ENCODE measurements at regions not wholly inside any gene's neighbourhood (a gene's known extent, or its start where the extent isn't known, plus 50 kb on each side); places are given as distances from the start of the nearest gene placed in this dataset.

DNA sequence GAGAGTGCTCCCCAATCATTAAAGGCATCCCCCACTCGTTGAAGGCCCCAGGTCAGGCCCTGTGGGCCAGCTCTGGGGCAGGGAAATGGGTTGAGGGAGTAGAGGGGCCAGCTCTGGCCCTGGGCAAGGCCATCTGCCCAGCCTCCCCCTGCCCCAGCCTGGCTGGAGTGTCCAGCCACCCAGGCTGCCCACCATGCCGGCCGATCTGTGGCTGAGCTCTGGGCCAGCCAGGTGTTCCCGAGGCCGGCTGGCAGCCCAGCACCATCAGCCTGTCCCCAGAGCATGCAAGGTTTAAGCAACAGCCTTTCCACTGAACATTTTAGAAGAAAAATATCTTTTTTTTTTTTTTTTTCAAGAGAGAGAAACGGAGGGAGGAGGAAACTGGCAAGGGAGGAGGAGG is 62.8 kb upstream of the LINGO1 start (continued):
- TF ChIP-seq TBL1XR1 (IDR thresholded peaks at IDR 0.05; ENCODE audit: borderline replicate concordance, low read length, partially characterized antibody) (no peak), ZNF317 (CRISPR knock-in tag; IDR thresholded peaks at IDR 0.05) (no peak), ZFP91 (CRISPR knock-in tag; IDR thresholded peaks at IDR 0.05; ENCODE audit: borderline replicate concordance) (no peak), JARID2 (CRISPR knock-in tag; IDR thresholded peaks at IDR 0.05; ENCODE audit: insufficient replicate concordance) (no peak), GATAD1 (CRISPR knock-in tag; IDR thresholded peaks at IDR 0.05) (no peak), ZNF816 (CRISPR knock-in tag; IDR thresholded peaks at IDR 0.05; ENCODE audit: borderline replicate concordance) (no peak)

DNA sequence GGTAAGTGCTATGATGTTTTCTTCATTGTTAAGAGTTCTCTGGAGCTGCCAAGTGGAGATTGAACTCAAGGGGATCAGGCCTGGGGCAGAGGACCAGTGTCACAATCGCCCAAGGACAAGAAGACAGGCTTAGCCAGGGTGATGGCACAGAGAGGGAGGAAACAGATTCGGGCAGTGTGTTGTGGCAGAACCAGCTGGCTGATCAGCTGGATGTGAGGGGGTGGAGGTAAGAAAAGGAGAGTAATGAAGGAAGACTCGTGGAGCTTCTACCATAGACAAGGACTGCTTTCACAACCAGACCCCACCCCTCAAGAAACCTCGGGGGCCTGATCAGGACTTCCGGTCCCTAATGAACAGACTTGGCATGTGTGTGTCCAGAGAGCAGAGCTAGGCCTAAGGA is 60.9 kb upstream of the LINGO1 start:
- ATAC-seq: no peak
- in situ Hi-C loops (cut with HindIII; ENCODE audit: extremely low pct_ligation_motif_present, low pct_unique_long_range_greater_than_20kb): no loop called here
- WGBS (ENCODE audit: low lambda C conversion rate): 20% methylated on average over 5 of the region's 5 CpGs
- Histone ChIP-seq H3K9me3 (ENCODE audit: low read length) (no peaks in the 10 kb centered on the region), H3K79me2 (ENCODE audit: insufficient read depth, low read length) (no peaks in the 10 kb centered on the region), H3K27ac (ENCODE audit: extremely low read length, insufficient read depth, low read length) (no peak overlapping the region), H3K9ac (ENCODE audit: insufficient read depth, low read depth, low read length) (no peak overlapping the region), H3K36me3 (replicated peaks in 1 of 2; ENCODE audit: control insufficient read depth in 1 of 2, insufficient read depth in 2 of 2, low read length in 2 of 2) (no peaks in the 10 kb centered on the region), H3K4me2 (ENCODE audit: low read depth, low read length) (no peak overlapping the region), H3K4me3 (replicated peaks in 1 of 3; ENCODE audit: insufficient read depth in 1 of 3, low read depth in 2 of 3, low read length in 3 of 3) (no peak overlapping the region), H4K20me1 (ENCODE audit: insufficient read depth, low read length) (no peaks in the 10 kb centered on the region), H3K4me1 (ENCODE audit: insufficient read depth, low read length) (no peaks in the 10 kb centered on the region), H2AFZ (ENCODE audit: low read length) (no peak overlapping the region), H3K27me3 (ENCODE audit: control insufficient read depth in 1 of 2, insufficient read depth in 2 of 2, low read length in 2 of 2) (peaks cover 5 to 19% of the 10 kb centered on the region in 2 experiments; a peak in 2 of 5 replicates)
- ChIA-PET CTCF (ENCODE audit: low intra/inter-chr PET ratio, low total read pairs) (no interaction called here), POLR2A (no interaction called here)
- intact Hi-C loops (cut with micrococcal nuclease; ENCODE audit: unreplicated experiment): no loop called here
- no peak for TF ChIP-seq ZBTB49 (CRISPR knock-in tag; IDR thresholded peaks at IDR 0.05; ENCODE audit: borderline replicate concordance)
- no peak for TF ChIP-seq ZBTB7A (CRISPR knock-in tag; IDR thresholded peaks at IDR 0.05)
- no peak for TF ChIP-seq CC2D1A (CRISPR knock-in tag; IDR thresholded peaks at IDR 0.05)
- TF ChIP-seq ZNF773 (CRISPR knock-in tag; IDR thresholded peaks at IDR 0.05; ENCODE audit: borderline replicate concordance): no peak
- no peak for TF ChIP-seq TBX2 (CRISPR knock-in tag; IDR thresholded peaks at IDR 0.05; ENCODE audit: borderline replicate concordance)
- no peak for TF ChIP-seq ZNF678 (CRISPR knock-in tag; IDR thresholded peaks at IDR 0.05)
- no peak for TF ChIP-seq ZNF552 (CRISPR knock-in tag; IDR thresholded peaks at IDR 0.05; ENCODE audit: borderline replicate concordance)
- no TSS peak for BruUV-seq (replicated peaks)
- no peak for FAIRE-seq
- DNase-seq (ENCODE audit: low spot score): no peak
